ENCODE measurements at regions not wholly inside any gene's neighbourhood (a gene's known extent, or its start where the extent isn't known, plus 50 kb on each side); places are given as distances from the start of the nearest gene placed in this dataset.

DNA sequence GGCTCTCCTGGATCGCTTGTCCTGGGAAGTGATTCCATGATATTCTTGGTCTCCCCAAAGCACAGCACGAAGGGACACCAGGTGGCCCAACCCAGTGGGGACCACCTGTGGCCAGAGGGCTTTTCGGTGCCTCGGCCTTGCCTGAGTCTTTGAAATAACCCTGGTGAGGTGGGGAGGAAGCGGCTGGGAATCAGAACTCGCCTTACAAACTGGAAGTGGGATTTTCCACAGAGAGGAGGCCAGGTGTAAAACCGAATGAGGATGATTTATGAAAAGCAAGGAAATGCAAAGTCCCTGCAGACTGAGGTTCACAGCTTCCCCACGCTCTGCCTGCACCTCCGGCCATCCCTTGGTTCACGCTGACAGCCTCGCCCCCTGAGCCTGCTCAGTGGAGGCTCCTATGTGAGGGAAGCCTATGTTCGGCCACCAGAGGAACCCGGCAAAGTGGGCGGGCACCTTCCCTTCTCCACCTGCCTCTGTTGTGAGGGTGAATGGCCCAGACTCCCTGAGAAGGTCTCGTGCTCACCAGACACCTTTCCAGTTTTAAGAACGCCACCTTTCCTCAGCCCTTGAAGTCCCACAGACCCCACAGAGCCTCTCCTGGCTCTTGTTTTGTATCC is 133.8 kb upstream of the CST7 start:
- Histone ChIP-seq H3K4me3 (no peak overlapping the region), H3K9me3 (replicated peaks in 1 of 11) (no peaks in the 10 kb centered on the region), H3K4me1 (peaks cover 0 to 15% (median 8%) of the 10 kb centered on the region in 10 experiments; a peak in 10 of 20 replicates), H4K20me1 (no peaks in the 10 kb centered on the region), H3K4me2 (no peak overlapping the region), H3K36me3 (no peaks in the 10 kb centered on the region), H3K27ac (no peak overlapping the region), H3K9ac (no peak overlapping the region), H3K27me3 (no peaks in the 10 kb centered on the region)
- TF ChIP-seq Cebpa-rat (IDR thresholded peaks at IDR 0.05) = no peak

DNA sequence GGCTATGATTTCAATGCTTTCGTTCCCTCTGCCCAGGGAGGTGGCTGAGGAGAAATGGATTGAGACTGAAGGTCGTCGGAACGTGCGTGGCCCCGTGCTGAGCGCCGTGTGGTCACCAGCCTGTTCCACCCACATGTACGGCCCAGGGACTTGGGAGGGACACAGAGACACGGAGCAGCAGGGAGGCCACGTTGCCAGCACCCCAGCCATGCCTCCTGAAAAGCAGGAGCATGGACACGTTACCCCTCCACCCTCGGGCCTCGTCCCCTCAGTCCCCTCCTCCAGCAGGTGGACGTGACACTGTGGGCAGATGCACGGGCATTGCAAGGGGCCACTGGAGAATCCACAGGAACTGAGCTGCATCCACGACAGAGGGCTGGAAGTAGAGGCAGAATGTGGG is 133.1 kb upstream of the CST7 start:
- no peak overlapping the region for H3K27ac ChIP-seq
- H3K9ac ChIP-seq = no peak overlapping the region
- TF ChIP-seq Cebpa-rat (IDR thresholded peaks at IDR 0.05) = no peak
- H3K27me3 ChIP-seq = no peaks in the 10 kb centered on the region
- no peaks in the 10 kb centered on the region for H3K36me3 ChIP-seq
- peak overlapping the region in 1 of 11 experiments; percentile 39; a peak in 2 of 22 replicates for H3K4me2 ChIP-seq
- no peaks in the 10 kb centered on the region for H3K9me3 ChIP-seq (replicated peaks in 1 of 11)
- no peaks in the 10 kb centered on the region for H4K20me1 ChIP-seq
- peaks cover 0 to 15% (median 8%) of the 10 kb centered on the region in 10 experiments; a peak in 10 of 20 replicates for H3K4me1 ChIP-seq
- H3K4me3 ChIP-seq = no peak overlapping the region

DNA sequence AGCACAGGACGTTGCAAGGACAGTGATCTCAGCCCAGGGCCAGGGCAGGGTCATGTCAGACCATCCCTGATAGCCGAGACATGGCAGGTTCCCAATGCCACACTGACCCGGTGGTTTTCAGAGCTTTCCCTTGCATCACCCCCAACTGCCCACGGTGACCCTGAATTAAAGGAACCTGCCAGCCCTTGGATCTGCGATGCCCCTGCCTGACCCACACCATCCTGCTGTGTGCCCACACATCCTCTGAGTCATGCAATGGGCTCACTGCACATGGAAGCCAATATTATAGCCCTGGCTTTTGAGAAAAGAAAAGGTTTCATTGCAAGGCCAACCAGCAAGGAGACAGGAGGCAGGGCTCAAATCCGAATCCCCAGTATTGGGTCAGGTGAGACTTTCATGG is 132.6 kb upstream of the CST7 start:
- Histone ChIP-seq H3K4me1 (peaks cover 0 to 15% (median 8%) of the 10 kb centered on the region in 10 experiments; a peak in 10 of 20 replicates), H3K36me3 (no peaks in the 10 kb centered on the region), H3K27me3 (no peaks in the 10 kb centered on the region), H3K9me3 (replicated peaks in 1 of 11) (no peaks in the 10 kb centered on the region), H3K4me3 (no peak overlapping the region), H4K20me1 (no peaks in the 10 kb centered on the region), H3K9ac (no peak overlapping the region), H3K4me2 (peak overlapping the region in 5 of 11 experiments; percentile 14 to 62 (median 36); a peak in 8 of 22 replicates), H3K27ac (no peak overlapping the region)
- TF ChIP-seq Cebpa-rat (IDR thresholded peaks at IDR 0.05) = no peak

DNA sequence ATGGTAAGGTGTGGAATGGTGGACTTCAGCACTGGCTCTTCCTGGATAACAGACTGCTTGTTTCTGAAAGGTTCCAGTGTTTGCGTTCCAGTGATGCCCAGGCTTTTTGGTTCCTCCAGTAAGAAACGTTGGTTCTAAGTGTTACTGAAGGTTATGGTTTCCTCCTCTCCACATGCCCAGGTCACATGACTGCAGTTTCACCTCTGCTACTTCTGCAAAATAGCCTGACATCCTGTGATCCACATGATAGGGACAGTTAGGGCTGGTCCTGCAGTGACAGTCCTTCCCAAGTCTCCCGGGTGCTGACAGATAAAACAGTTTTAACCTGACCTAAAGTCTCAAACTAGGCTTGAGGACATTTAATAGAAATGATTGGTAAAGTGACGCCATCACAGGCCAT is 132.2 kb upstream of the CST7 start:
- H3K4me2 ChIP-seq = peak overlapping the region in 5 of 11 experiments; percentile 14 to 62 (median 36); a peak in 8 of 22 replicates

DNA sequence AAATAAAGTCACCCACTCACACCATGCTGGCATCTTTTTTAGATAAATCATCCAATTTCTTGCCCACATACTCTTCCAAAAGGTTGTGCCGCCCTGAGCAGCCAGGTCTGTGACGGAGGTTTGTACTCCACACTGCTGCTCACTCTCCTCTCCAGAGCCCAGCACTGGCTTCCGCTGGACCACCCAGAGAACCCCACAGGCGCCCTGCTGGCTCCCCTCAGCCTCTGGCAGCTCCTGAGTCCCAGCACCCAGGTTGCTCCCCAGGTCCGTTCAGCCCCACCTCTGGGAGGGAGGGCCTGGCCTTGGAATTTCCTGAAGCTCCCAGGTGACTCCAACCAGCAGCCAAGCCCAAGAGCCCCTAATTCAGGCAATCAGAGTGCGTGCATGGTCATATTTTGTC is 131.7 kb upstream of the CST7 start:
- Histone ChIP-seq H3K9ac (no peak overlapping the region), H3K4me3 (no peak overlapping the region), H3K9me3 (replicated peaks in 1 of 11) (no peaks in the 10 kb centered on the region), H3K27me3 (no peaks in the 10 kb centered on the region), H3K4me2 (no peak overlapping the region), H3K27ac (no peak overlapping the region), H3K4me1 (peaks cover 0 to 15% (median 8%) of the 10 kb centered on the region in 10 experiments; a peak in 10 of 20 replicates), H3K36me3 (no peaks in the 10 kb centered on the region), H4K20me1 (no peaks in the 10 kb centered on the region)
- no peak for TF ChIP-seq Cebpa-rat (IDR thresholded peaks at IDR 0.05)

More for the DNA sequence above, 132.2 kb upstream of the CST7 start:
- Histone ChIP-seq H3K36me3 (no peaks in the 10 kb centered on the region), H3K4me1 (peaks cover 0 to 15% (median 8%) of the 10 kb centered on the region in 10 experiments; a peak in 10 of 20 replicates), H4K20me1 (no peaks in the 10 kb centered on the region), H3K9me3 (replicated peaks in 1 of 11) (no peaks in the 10 kb centered on the region), H3K9ac (no peak overlapping the region), H3K4me3 (no peak overlapping the region), H3K27ac (no peak overlapping the region), H3K27me3 (no peaks in the 10 kb centered on the region)
- no peak for TF ChIP-seq Cebpa-rat (IDR thresholded peaks at IDR 0.05)

DNA sequence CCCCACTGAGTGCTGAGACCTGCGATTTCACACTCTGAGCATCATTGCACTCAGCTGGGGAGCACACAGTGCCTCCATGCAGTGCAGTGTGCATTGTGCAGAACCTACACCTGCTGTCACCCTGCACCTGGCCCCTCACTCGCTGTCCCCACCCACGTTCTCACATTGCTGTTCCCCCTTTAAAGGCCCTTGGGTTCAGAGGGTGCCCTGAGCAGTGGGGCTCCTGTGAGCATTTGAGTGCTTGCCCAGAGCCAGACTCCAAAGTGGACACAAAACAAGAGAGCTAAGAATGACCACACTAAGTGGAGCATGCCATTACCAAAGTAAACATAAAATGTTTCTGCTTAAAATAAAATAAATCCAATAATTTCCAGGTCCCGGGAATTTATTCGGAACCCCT is 131.0 kb upstream of the CST7 start:
- no peak overlapping the region for H3K4me2 ChIP-seq

DNA sequence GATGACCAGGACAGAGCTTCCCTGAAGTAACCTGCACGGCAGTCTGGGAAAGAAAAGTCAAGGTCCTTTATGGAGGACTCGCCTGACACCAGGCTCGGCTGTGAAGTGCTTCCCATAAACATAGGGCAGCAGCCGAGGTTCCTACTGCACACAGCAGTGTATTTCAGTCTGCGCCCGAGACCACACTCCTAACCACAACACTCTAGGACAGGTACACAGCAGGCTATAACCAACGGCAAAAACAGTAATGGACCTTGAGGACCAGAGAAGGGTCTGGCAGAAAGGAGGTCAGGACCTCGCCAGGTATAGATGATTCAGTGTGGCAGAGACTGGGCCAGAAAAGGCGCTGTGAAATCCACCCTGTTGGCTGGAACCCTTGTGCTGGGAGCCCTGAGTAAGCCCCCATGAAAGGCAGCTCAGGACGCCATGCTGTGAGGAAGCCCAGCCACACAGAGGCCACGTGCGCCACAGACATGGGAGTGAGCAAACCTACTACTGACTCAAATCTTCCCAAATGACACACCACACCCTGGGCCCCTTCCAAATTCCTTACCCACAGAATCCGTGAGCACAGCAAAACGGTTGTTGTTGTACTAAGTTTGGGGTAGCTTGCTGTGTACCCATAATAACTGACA is 129.6 kb upstream of the CST7 start:
- H3K9ac ChIP-seq = no peak overlapping the region
- H3K4me2 ChIP-seq = no peak overlapping the region
- no peaks in the 10 kb centered on the region; a peak in 1 of 22 replicates for H4K20me1 ChIP-seq
- no peak overlapping the region for H3K27ac ChIP-seq
- H3K36me3 ChIP-seq = no peaks in the 10 kb centered on the region
- H3K9me3 ChIP-seq (replicated peaks in 1 of 11) = no peaks in the 10 kb centered on the region
- TF ChIP-seq Cebpa-rat (IDR thresholded peaks at IDR 0.05) = no peak
- peaks cover 10 to 15% (median 13%) of the 10 kb centered on the region in 10 experiments; a peak in 19 of 20 replicates for H3K4me1 ChIP-seq
- no peak overlapping the region for H3K4me3 ChIP-seq
- H3K27me3 ChIP-seq = 0 out of 22 replicates have a peak, but pooled peaks cover 0 to 6% (median 0%) of the 10 kb centered on the region in 11 experiments

More for the DNA sequence above, 131.0 kb upstream of the CST7 start:
- Histone ChIP-seq H4K20me1 (no peaks in the 10 kb centered on the region; a peak in 1 of 22 replicates), H3K4me1 (peaks cover under 1 to 15% (median 8%) of the 10 kb centered on the region in 10 experiments; a peak in 18 of 20 replicates), H3K4me3 (no peak overlapping the region), H3K9ac (no peak overlapping the region), H3K27ac (no peak overlapping the region), H3K27me3 (no peaks in the 10 kb centered on the region), H3K36me3 (no peaks in the 10 kb centered on the region), H3K9me3 (replicated peaks in 1 of 11) (no peaks in the 10 kb centered on the region)
- no peak for TF ChIP-seq Cebpa-rat (IDR thresholded peaks at IDR 0.05)

DNA sequence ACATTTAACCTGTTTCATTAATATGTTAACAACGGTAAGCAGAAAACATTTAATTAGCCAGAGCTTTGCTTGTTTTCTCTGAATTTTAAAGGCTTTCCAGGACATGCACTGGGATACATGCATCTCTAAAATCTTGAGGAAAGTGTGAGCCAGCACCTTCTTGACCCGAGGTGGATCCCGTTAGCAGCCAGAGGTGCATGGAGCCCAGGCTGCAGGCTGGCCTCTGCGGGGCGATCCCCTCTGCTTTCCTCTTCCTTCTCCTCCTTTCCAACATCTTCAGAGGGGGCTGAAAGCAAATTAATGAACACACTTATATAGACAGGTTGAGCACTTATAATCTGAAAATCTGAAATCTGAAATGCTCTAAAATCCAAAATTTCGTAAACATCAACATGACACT is 128.7 kb upstream of the CST7 start:
- Histone ChIP-seq H3K9me3 (replicated peaks in 1 of 11) (no peaks in the 10 kb centered on the region), H3K27me3 (0 out of 22 replicates have a peak, but pooled peaks cover 0 to 6% (median 0%) of the 10 kb centered on the region in 11 experiments), H3K36me3 (no peaks in the 10 kb centered on the region), H3K4me2 (no peak overlapping the region), H3K4me1 (peaks cover 10 to 15% (median 13%) of the 10 kb centered on the region in 10 experiments; a peak in 19 of 20 replicates), H3K27ac (no peak overlapping the region), H3K4me3 (no peak overlapping the region), H3K9ac (no peak overlapping the region), H4K20me1 (no peaks in the 10 kb centered on the region; a peak in 1 of 22 replicates)
- no peak for TF ChIP-seq Cebpa-rat (IDR thresholded peaks at IDR 0.05)

DNA sequence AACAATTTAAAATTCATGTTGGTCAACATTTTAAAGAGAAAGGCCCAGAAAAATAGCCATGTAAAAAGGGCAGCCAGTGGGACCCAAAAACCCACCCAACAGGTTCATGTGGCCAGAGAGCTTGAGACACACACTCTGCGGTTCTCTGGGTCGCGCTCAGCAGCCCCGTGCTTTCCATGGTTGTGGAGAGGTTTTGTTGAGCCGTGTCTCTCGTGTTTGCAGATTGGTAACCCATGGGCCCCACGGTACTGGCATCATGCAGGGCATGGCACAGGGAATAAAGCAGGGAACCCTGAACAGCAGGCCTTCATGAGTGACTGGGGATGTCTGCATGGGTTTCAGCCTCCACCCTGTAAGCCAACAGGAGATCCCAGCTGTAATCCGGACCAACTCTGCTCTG is 127.7 kb upstream of the CST7 start:
- no peak for TF ChIP-seq Cebpa-rat (IDR thresholded peaks at IDR 0.05)
- Histone ChIP-seq H3K36me3 (no peaks in the 10 kb centered on the region), H3K9ac (no peak overlapping the region), H3K27me3 (0 out of 22 replicates have a peak, but pooled peaks cover 0 to 6% (median 0%) of the 10 kb centered on the region in 11 experiments), H3K4me2 (no peak overlapping the region), H4K20me1 (no peaks in the 10 kb centered on the region; a peak in 1 of 22 replicates), H3K4me1 (peaks cover 7 to 15% (median 13%) of the 10 kb centered on the region in 10 experiments; a peak in 19 of 20 replicates), H3K27ac (no peak overlapping the region), H3K9me3 (replicated peaks in 1 of 11) (no peaks in the 10 kb centered on the region), H3K4me3 (no peak overlapping the region)

Measured in BLaER1 treated with 17β-estradiol and CSF1 and Interleukin-3, amounts not matched to agents 10 nM and 100 nM (cell line).